Ecto neural progenitor cell (in vitro differentiated cells): ENCODE measurements at regions not wholly inside any gene's neighbourhood (a gene's known extent, or its start where the extent isn't known, plus 50 kb on each side); places are given as distances from the start of the nearest gene placed in this dataset.
A peak's percentile ranks its signal among the peaks of the same experiment; 100 is the strongest.

Experiments used
- DNase-seq: peaks from one replicate; pipeline ENCODE4 v3.0.0-alpha.2; 2018; ENCODE audit warnings: low spot score

DNA sequence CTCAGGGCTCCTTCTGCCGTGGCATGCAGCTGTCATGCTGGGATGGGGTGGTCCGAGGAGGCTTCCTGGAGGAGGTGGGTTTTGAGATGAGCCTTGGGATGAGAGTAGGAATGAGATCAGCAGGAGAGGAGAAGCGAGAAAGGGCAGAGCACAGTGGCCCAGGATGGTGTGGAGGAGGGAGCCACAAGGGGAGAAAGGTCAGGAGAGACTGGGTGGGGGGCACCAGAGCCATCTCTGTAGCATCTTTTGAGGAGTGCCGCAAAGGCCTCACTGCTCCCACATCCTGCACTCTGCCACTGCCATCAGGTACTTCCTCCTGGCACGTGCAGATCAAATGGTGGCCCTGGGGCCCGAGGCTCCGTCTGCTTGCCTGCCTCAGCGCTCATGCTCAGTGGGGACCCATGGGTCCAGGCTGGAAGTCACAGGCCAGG lies 150.2 kb downstream of the MACROH2A1 start:
- peak; percentile 30 for DNase-seq

DNA sequence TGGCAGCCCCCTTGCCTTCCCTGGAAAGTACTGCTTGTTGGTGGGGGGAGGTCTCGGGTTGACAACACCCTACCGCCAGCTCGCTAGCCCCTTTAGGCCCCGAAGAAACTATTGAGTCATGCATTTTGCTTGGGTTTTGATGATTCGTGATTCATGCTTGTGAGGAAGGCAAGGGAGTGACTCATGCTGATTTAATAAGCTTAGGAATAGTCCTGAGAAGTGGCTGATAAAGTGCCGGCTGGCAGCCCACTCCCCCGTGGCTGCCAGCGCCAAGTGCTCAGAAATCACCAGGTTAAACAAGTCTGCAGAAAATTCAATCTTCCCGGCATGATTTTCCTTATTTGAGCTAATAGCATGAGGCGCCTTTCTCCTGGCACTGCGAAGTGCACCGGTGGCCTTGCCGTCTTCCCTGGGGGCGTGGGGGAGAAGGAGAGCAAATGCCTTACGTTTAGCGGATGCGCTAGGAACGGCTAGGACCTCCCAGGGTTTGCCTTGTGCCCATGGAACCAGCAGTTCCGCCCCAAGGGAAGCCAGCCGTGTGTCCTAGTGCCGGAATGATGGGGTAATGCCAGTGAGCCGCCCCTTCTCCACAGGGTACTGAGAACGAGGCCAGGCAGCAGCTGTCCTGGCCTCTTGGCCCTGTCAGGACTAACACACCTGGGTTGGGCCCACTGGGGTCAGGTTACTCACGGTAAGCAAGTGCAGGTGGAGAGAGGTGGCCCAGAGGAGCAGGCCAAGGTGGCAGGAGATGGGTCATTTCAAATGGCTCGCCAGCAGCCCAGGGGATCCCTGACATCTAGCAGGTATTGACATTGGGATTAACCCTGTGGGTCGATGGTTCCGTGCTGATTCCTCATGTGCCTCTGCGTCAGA lies 151.9 kb downstream of the MACROH2A1 start:
- DNase-seq: peak; percentile 45

DNA sequence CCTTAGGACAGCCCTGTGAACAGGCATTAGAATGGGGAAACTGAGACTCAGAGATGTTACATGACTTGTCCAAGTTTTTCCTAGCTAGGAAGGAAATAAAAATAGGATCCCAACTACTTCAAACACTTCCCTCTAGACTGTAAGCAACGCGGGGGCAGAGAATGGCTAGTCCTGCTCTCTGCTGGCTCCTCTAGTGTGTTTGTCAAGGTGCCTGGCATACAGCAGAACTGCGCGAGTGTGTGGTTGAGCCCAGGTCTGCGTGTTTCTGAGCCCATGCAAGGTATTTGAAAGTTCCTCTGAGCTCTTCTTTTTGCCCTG lies 152.5 kb downstream of the MACROH2A1 start:
- no peak for DNase-seq

DNA sequence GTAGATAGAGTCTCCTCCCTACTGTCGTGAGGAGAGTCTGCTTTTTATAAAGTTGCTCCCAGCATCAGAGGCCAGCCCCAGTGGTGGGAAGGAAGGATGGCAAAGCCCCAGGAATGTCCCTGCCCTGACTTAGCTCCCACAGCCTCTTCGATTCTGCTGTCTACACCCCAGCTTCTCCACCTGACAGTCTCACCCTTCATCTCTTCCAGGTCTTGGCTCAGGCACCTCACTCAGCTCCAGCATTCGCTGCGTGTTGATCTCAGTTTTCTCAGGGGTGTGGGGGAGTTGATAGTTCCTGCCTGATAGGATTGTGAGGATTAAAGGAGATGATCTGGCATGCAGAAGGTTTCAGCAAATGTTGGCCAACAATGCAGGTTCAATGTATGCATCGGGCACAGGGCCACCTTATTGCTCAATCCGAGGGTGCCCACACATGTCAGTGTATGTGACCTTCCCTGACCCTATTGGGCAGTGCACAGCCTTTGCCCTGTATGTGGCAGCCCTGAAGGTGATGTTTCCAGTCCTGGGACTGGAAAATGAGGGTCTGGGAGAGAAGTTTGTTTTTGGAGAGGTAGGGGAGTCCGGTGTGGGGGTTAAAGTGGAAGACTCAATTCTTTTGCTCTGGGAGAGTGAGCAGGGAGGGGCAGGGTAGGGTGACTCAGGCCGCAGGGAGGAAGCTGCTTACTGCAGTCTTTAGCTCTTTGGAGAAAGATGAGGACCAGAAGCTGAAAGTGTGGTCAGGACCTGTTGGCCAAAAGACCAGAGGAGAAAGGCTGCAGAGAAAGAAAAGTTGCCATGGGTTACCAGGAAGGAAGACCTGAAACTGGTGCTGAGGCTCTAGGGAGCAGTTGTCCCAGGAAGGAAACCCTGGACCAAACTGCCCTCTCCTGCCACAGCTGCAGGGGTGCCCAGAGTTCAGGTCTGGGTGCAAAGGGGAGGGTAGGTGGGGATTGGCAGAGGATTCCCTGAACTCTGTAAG lies 153.2 kb downstream of the MACROH2A1 start:
- DNase-seq: peak; percentile 32

DNA sequence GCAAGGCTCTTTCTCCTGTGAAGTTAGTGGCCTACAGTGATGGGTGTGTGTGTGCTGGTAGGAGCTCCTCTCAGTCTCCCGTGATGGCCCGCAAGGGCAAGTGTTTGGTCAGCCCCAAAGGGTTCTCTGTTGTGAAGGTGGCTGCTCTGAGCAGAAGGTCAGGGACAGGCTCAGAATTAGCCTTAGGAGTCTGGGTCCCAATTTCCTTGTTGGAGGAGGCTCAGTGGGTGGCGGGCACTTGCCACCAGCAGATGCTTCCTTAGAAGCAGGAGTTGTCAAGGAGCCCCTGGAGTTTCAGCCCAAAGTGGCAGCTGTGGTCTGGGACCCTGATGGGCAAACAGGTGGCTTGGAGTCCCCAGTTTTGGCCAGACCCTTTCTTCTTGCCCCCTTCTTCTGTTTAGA lies 154.4 kb downstream of the MACROH2A1 start:
- DNase-seq: peak; percentile 31

DNA sequence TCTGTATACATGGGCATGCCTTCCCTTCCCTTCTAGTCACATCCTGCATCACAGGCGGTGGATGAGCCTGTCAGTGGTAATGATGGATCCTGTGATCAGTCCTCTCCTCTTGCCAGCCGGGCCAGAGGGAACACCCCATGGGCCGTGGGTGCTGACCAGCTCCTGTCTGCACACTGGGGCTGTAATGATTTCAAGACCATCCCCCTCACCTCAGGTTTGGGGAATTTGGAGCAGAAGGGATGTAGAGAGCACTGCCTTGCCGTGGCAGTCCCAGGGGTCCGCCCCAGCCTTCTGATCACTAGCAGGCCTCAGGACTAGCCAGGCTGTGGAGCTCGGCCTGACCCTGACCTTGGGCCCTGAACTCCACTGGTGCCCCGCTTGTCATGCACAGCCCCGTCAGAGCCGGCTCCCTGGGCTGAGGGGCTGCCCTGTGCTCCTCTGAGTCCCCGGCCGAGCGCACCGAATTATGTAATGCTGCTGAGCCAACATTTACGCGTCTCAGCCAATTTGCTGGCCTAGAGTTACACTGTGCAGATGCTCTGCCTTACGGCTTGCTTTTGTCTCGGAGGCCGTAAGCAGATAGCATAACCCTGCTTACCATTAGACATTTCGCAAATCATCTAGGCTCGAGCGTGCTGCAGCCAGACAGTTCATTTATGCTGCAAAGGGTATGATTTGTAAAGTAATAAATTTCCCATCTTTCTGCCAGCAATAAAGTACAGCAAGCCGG lies 155.3 kb downstream of the MACROH2A1 start:
- peak; percentile 40 for DNase-seq

DNA sequence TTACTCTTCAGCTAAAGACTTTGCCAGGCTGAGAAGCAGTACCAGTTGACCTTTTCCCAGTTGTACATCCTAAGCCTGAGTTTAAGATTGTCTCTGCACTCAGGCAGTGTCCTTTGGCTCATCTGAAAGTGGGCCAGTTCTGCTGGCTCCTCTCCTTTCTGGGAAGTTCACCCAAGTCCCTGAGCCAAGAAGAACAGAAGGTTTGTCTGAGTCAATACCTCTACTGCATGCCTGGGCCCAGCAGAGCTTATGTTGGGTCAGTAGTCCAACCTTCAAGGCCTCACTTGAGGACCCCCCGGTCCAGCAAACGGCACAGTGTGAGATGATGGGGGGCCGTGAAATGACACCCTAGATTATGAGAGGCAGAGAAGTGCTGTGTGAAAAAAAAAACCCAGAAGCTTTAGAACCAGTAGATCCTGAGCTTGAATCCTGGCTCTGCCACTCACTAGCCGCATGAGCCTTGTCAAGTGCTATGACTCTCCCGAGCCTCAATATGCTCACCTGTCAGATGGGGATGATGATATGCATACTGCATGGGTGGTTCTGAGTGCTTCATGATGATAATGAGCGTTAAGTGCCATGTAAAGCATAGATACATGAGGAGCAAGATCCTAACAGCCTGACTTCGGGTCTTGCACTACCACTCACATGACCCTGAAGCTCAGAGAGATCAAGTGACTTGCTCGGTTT lies 156.0 kb downstream of the MACROH2A1 start:
- DNase-seq: peak; percentile 24

DNA sequence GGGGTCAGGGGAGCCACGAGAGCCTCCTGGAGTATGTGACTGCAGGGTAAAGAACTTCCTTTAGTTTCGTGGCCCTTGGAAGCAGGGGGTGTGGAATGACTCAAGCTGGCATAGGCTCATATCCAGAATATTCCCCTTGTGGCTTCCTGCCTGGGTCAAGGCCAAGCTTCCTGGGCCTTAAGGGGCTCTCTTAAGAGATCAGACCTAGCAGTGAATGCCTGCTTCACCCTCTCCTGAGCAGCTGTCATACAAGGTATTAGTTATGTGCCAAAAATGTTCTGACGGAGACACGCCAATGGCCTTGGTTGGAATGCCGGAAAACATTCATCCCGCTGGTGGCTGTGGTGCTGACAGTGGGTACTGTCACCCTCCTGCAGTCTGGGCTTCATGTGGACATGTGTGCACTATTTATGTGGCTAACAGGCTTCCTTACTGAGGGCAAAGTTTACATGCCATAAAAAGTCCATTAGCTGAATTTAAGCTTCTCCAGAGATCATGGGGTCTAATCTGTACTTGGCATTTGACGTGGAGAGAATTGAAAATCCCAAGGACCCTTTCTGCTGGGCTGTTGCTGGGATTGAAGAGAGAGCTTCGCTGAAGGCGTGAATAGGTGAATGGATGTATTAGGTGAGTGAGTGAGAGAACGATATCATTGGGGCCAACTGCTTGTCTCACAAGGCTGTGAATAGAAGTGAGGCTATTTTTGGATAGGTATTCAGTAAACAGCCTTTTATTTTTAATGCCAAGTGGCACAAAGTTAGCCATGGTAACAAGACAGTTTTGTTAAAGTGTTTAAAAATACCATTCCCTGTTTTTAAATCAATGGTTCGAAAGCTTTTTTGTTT lies 156.8 kb downstream of the MACROH2A1 start:
- DNase-seq: peak; percentile 32

DNA sequence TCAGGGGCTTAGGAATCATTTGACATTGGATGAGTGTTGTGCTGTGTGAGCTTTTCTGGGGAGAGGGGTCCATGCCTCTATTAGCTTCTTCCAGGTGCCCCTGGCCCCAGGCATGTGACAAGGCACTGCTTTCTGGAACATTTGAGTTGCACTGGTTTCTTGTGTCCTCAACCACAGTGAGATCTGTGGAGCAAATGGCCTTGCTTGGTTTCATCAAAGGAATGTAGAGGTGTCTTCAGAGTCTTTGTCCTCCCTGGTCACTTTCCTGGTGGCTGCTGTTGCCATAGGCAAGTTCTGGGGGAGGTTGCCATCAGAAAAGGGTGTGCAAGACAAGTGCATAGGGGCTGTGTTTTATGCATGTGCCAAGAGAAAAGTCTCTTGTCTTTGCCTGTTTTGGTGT lies 157.5 kb downstream of the MACROH2A1 start:
- DNase-seq: peak; percentile 18

DNA sequence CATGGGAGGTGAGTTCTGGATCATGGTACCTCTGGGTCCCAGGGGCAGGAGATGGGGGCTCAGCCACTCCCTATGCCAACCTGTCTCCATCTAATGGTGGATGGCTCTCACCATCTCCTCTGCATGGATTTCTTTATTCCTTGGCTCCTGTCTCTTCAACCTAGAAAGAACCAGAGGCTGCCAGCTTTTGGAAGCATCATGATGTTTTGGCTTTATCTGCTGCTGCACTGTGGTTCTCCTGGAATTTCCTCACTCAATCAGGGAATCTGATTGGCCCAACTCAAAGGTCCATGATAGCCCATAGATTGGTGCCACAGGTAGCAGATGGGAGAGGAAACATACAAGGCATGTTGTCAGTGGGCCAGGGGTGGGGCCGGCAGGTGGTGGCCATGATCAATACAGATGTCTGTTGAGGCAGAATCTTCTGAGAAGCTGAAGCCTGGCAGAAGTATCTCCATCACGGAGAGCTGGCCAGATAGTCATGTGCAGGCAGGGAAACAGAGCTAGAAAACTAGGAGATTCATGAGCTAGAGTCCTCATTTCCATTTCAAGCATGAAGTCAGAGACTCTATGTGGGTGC lies 158.2 kb downstream of the MACROH2A1 start:
- peak; percentile 32 for DNase-seq

DNA sequence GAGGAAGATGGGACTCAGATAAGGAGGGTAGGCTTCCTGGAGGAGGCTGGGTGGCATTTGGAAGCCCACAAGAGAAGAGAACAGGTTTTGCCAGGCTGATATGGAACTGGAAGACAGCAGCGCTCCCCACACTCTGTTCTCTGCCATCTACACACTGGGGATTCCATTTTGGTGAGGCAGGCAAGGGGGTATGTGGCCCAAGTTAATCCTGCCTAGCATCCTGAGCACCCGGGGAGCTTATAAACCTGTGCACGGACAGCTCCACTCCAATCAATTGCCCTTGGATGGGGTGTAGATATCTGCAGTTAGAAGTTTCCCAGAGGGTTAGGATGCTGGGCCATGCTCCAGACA lies 158.8 kb downstream of the MACROH2A1 start:
- DNase-seq: peak; percentile 27

DNA sequence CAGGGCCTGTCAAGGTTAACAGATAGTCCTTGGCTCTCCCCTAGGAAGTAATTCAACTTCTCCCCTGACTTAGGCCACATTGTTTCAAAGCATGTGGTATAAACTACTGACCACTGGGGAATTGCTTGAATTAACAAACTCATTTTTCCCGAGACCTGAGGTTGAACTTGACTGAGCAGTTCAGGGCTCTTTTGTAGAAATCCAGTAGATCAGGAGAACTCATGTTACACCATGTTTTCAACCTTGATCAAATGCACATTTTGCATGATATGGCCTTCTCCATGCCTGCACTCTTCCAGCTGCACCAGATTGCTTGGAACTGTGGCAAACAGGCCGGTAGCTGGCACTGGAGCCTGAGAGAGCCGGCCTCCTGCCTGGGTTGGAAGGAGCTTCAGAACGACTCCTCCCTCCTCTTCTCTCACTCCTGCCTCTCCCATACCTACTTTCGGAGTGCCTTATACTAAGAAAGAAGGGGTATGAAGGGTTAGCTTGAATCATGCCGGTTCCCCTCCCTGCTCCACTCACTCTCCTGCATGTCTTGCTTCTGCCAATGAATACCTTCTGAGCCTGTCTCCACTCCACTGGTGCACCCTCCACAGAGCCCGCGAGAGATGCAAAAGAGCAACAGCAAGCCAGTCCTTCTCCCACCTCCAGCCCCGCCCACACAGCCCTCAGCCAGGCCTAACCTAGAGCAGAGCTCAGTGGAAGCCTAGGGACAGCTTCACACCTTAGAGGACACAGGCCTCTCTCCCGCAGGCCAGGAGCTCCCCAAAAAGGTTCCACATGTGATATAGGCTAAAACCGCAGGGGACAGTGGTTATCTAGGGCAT lies 159.4 kb downstream of the MACROH2A1 start:
- DNase-seq: peak; percentile 41

DNA sequence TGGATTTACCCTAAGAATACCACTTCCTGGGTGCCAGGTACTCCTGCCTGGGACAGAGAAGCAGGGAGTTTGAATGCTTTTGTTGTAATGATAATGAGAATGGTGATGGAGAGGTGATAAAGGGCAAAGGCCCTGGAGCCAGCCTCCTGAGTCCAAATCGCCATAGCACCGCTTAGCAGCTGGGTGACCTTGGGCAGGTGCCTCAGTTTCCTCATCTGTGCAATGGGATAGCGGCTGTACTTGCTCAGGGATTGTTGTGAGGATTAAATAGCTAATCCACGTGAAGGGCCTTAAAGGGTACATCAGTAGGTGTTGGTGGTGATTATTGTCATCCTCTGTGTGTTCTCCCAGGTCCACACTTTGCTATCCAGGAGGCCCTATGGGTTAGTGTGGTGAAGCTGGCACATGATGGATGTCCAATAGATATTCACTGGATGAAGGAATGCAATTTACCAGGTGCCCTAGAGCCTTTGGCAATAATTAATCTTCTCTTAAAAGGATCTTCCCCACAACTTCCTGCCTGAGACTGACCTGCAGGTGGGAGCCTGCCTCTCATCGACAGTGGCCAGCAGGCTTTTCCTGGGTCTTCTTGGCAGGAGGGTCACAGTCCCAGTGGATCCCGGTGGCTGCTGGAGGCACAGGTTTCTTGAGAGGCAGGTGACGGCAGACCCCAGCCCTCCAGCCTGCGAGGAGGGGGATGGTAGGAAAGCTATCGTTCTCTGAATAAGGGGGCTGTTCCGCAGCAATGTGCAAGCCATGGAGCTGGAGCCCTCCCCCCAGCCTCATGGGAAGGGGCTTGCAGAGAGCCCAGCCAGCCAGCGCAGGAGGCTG lies 160.2 kb downstream of the MACROH2A1 start:
- DNase-seq: peak; percentile 41

DNA sequence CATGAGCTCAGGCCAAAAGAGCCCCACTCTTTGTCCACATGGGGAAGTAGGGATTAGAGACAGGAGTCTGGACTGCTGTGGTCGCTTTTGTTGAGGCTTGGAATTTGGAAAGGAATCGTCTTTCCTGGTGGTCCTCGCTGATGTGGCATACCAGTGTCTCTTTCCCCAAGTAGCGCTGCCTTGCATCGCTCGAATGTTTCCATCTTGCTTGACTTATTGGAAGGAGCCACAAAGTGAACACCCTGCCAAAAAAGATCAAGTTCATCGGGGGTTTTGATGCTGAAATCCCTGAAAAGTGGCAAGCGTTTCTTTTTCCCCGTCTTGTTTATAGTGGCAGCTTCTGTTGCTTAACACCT lies 161.3 kb downstream of the MACROH2A1 start:
- no peak for DNase-seq

DNA sequence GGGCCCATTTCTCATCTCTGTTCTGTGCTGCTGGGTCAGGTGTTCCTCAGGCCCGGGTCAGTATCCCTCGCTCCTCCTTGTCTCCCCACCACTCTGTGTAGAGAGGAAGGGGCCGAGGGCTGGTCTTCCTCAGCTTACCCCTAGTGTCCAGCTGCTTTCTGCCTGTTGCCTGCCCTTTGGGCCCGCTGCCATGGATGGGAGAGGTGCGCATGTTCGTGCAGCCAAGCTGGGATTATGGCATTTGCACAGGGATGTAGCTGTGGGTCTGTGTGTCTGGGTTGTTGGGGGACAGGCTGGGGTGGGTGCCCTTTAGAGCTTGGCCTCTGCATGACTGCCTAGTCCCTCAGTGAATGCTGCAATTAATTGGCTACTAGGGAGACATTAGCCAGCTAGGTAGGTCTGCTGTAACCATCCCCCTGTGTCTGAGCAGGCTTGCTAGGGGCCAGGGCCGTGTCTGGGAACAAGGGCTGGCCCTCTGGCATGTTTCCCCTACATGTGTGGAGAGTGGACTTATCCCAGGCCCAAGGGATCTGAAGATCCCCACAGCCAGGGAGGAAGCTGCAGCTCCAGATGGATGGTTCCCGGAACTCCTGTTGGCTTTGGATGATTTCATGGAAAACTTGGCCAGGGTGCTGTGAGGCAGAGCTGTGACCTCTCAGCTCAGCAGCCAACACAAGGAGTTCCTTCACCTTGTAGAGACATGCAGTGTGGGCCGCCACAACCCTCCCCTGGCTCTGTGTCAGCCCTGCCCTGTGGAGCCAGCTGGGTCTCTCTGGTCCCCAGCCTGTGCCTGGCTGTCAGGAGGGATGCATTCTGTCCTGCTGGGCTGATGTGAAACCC lies 161.9 kb downstream of the MACROH2A1 start:
- DNase-seq: peak; percentile 40

DNA sequence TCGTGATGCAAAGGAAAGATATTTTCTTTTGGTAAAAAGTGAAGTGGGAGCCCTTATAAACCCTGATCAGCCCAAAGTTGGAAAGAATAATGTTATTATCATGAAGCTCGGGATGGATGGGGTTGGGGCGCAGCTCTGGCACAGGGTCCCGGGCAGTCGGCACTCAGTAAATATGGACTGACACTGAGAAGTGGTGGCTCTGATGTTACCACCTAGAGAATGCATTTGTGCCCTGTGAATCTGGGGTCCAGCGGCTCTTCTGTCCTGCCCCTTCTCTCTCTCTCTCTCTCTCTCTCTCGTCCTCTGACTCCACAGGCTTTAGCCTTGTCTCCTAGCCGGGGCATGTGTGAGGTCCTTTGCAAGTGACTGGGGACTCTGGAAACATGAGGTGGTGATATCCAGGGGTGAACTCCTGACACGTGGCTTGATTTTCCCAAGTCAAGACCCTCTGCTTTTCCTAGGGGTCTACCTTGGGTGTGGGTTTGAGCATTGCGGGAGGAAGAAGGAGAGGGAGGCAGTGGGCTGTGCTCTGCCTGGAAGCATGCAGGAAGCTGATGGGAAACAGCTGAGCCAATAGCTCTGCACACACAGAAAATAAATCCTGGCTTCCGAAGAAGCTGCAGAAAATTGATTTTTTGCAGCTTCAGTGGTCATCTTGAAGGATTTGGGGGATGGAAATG lies 162.7 kb downstream of the MACROH2A1 start:
- peak; percentile 38 for DNase-seq
